Thoracic aorta (tissue), 2 donors: ENCODE measurements at regions not wholly inside any gene's neighbourhood (a gene's known extent, or its start where the extent isn't known, plus 50 kb on each side); places are given as distances from the start of the nearest gene placed in this dataset.

ENCODE experiments used
- ATAC-seq: fragments of 150-250 bp; one replicate; pipeline ENCODE4 v1.8.0; 2017; ENCODE audit warnings: low read depth; ENCODE audit not compliant: insufficient number of reproducible peaks, low FRiP score
- DNase-seq: peaks from one replicate; pipeline ENCODE4 v3.0.0-alpha.2; 2020; ENCODE audit warnings: low spot score
- H3K27ac ChIP-seq, 2 donors: fragments of 200-600 bp; sonication (generic); 1 replicate in 1 of 2; 2 replicates in 1 of 2; pipeline ENCODE4 v1.5.1; 2016; ENCODE audit warnings: mild to moderate bottlenecking in 2 of 2, moderate library complexity in 2 of 2
- H3K27me3 ChIP-seq: fragments of 200-600 bp; sonication (generic); replicated peaks from 2 replicates; pipeline ENCODE4 v1.6.0; 2016; ENCODE audit warnings: mild to moderate bottlenecking; ENCODE audit not compliant: insufficient read depth
- H3K36me3 ChIP-seq: fragments of 200-600 bp; sonication (generic); one replicate; pipeline ENCODE4 v1.5.1; 2016
- H3K4me1 ChIP-seq, 2 donors: fragments of 200-600 bp; sonication (generic); 1 replicate in 1 of 2; 2 replicates in 1 of 2; pipeline versions ENCODE4 v1.5.1 to v1.6.0; 2016; ENCODE audit warnings: low read depth in 2 of 2, mild to moderate bottlenecking in 1 of 2; ENCODE audit not compliant: control insufficient read depth in 1 of 2
- H3K4me3 ChIP-seq: fragments of 200-600 bp; sonication (generic); 2 replicates; pipeline ENCODE4 v1.5.1; 2016; ENCODE audit warnings: mild to moderate bottlenecking
- H3K9me3 ChIP-seq: fragments of 200-600 bp; sonication (generic); 2 replicates; pipeline ENCODE4 v1.5.1; 2016
- CTCF ChIP-seq: fragments of 200-600 bp; sonication (generic); IDR thresholded peaks from one replicate; pipeline ENCODE4 v1.5.1; 2019; ENCODE audit warnings: antibody characterized with exemption

- no peaks in the 10 kb centered on the region for H3K36me3 ChIP-seq
- no peaks in the 10 kb centered on the region for H3K27me3 ChIP-seq
- H3K9me3 ChIP-seq = no peaks in the 10 kb centered on the region
- ATAC-seq = no peak
- H3K27ac ChIP-seq = no peak overlapping the region
- TF ChIP-seq CTCF = no peak
- H3K4me1 ChIP-seq = no peaks in the 10 kb centered on the region
- no peak overlapping the region for H3K4me3 ChIP-seq
- no peak for DNase-seq
Measured at GRCh38 chr7:25326501-25327156, 98.3 kb upstream of the NPVF start.

GRCh38 chr7:25329815-25330214 is 101.5 kb upstream of the NPVF start:
- Histone ChIP-seq H3K27me3 (no peaks in the 10 kb centered on the region), H3K27ac (no peak overlapping the region), H3K36me3 (no peaks in the 10 kb centered on the region), H3K4me1 (no peaks in the 10 kb centered on the region), H3K9me3 (no peaks in the 10 kb centered on the region), H3K4me3 (no peak overlapping the region)
- DNase-seq (no peak), ATAC-seq (no peak)
- TF ChIP-seq CTCF = no peak

- Histone ChIP-seq H3K27me3 (no peaks in the 10 kb centered on the region), H3K27ac (no peak overlapping the region), H3K4me1 (no peaks in the 10 kb centered on the region), H3K4me3 (no peak overlapping the region), H3K9me3 (no peaks in the 10 kb centered on the region), H3K36me3 (no peaks in the 10 kb centered on the region)
- TF ChIP-seq CTCF = no peak
- ATAC-seq = no peak
- DNase-seq = no peak
Measured at GRCh38 chr7:25333296-25333928, 105.1 kb upstream of the NPVF start.

GRCh38 chr7:25347360-25348066 is 119.2 kb upstream of the NPVF start:
- Histone ChIP-seq H3K36me3 (no peaks in the 10 kb centered on the region), H3K4me3 (no peak overlapping the region), H3K9me3 (no peaks in the 10 kb centered on the region), H3K27ac (no peak overlapping the region), H3K27me3 (no peaks in the 10 kb centered on the region), H3K4me1 (no peaks in the 10 kb centered on the region)
- ATAC-seq (no peak), DNase-seq (no peak)
- no peak for TF ChIP-seq CTCF

GRCh38 chr7:25348104-25348503 is 119.8 kb upstream of the NPVF start:
- Histone ChIP-seq H3K27ac (no peak overlapping the region), H3K9me3 (no peaks in the 10 kb centered on the region), H3K36me3 (no peaks in the 10 kb centered on the region), H3K27me3 (no peaks in the 10 kb centered on the region), H3K4me1 (no peaks in the 10 kb centered on the region), H3K4me3 (no peak overlapping the region)
- DNase-seq (no peak), ATAC-seq (no peak)
- TF ChIP-seq CTCF = no peak
